OCI-LY3 (cell line): ENCODE measurements at regions not wholly inside any gene's neighbourhood (a gene's known extent, or its start where the extent isn't known, plus 50 kb on each side); places are given as distances from the start of the nearest gene placed in this dataset.

Experiments used
- H2AFZ ChIP-seq: fragments of 200-600, 300-600 bp; shearing (Covaris generic); 2 replicates; pipeline ENCODE4 v1.6.0; 2014; ENCODE audit warnings: antibody characterized with exemption, low read depth, low read length
- H3K27ac ChIP-seq: fragments of 200-600, 300-600 bp; sonication (generic); 2 replicates; pipeline ENCODE4 v1.5.1; 2014; ENCODE audit warnings: mild to moderate bottlenecking, low read length, moderate library complexity, mixed read lengths
- H3K27me3 ChIP-seq: fragments of 200-600, 300-600 bp; sonication (generic); 2 replicates; pipeline ENCODE4 v1.6.1; 2014; ENCODE audit warnings: low read depth, low read length, mixed read lengths
- H3K36me3 ChIP-seq: fragments of 200-600, 300-600 bp; sonication (generic); replicated peaks from 2 replicates; pipeline ENCODE3; 2014; ENCODE audit warnings: low read depth, low read length, mixed read lengths
- H3K4me1 ChIP-seq: fragments of 300-600, 200-600 bp; sonication (generic); 2 replicates; pipeline ENCODE4 v1.6.1; 2014; ENCODE audit warnings: low read length, mixed read lengths
- H3K4me2 ChIP-seq: fragments of 200-600, 300-600 bp; sonication (generic); 2 replicates; pipeline ENCODE4 v1.6.1; 2014; ENCODE audit warnings: low read length, mixed read lengths
- H3K4me3 ChIP-seq: fragments of 300-600, 200-600 bp; sonication (generic); 2 replicates; pipeline ENCODE4 v1.5.1; 2014; ENCODE audit warnings: antibody characterized with exemption, mild to moderate bottlenecking, low read length, moderate library complexity
- H3K79me2 ChIP-seq: fragments of 300-600, 200-600 bp; shearing (Covaris generic); 2 replicates; pipeline ENCODE4 v1.6.1; 2014; ENCODE audit warnings: mild to moderate bottlenecking, low read length, mixed read lengths
- H3K9ac ChIP-seq: fragments of 300-600, 200-600 bp; shearing (Covaris generic); 2 replicates; pipeline ENCODE4 v1.6.0; 2014; ENCODE audit warnings: mild to moderate bottlenecking, low read length, moderate library complexity
- H3K9me3 ChIP-seq: fragments of 200-600, 300-600 bp; shearing (Covaris generic); 2 replicates; pipeline ENCODE4 v1.6.1; 2014; ENCODE audit warnings: low read length, mixed read lengths; ENCODE audit not compliant: insufficient read depth
- H4K20me1 ChIP-seq: fragments of 200-600, 300-600 bp; sonication (generic); 2 replicates; pipeline ENCODE4 v1.6.1; 2016; ENCODE audit warnings: low read length, mixed read lengths; ENCODE audit not compliant: insufficient read depth
- EZH2phosphoT487 ChIP-seq: fragments of 200-600 bp; shearing (Covaris generic); IDR thresholded peaks from 2 replicates; pipeline ENCODE4 v1.6.1; 2018; ENCODE audit warnings: antibody characterized with exemption, mixed run types, low read depth
- TF ChIP-seq, protein P1 (sequence below): fragments of 200-600, 300-600 bp; sonication (generic); IDR thresholded peaks from 2 replicates; pipeline ENCODE4 v1.5.1; 2014; ENCODE audit warnings: antibody characterized with exemption, low read length, low read depth

DNA sequence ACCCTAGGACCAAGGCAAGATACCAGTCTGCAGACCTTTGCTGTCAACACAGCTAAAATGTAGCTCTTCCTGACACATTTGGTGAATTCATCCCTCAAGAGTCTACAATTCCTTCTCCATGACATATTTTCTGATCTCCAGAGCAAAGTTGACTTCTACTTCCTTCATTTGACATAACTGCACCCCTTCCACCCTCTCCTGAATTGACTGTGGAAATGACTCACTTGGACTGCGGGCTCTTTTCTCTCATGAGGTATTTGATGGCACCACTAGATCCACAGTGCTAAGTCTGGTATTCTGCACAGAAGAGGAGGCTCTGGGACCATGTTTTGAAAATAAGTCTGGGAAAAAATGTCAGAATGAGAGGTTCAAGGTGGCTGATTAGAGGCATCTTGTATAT is 338.4 kb upstream of the TRPC7 start:
- H3K9me3 ChIP-seq, result no peaks in the 10 kb centered on the region
- no peak overlapping the region for H3K27ac ChIP-seq
- no peaks in the 10 kb centered on the region for H3K79me2 ChIP-seq
- no peaks in the 10 kb centered on the region for H3K27me3 ChIP-seq
- no peaks in the 10 kb centered on the region for H4K20me1 ChIP-seq
- H3K4me3 ChIP-seq, result no peak overlapping the region
- TF ChIP-seq EZH2phosphoT487, result no peak
- TF ChIP-seq, protein P1, sequence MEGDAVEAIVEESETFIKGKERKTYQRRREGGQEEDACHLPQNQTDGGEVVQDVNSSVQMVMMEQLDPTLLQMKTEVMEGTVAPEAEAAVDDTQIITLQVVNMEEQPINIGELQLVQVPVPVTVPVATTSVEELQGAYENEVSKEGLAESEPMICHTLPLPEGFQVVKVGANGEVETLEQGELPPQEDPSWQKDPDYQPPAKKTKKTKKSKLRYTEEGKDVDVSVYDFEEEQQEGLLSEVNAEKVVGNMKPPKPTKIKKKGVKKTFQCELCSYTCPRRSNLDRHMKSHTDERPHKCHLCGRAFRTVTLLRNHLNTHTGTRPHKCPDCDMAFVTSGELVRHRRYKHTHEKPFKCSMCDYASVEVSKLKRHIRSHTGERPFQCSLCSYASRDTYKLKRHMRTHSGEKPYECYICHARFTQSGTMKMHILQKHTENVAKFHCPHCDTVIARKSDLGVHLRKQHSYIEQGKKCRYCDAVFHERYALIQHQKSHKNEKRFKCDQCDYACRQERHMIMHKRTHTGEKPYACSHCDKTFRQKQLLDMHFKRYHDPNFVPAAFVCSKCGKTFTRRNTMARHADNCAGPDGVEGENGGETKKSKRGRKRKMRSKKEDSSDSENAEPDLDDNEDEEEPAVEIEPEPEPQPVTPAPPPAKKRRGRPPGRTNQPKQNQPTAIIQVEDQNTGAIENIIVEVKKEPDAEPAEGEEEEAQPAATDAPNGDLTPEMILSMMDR, result no peak
- no peaks in the 10 kb centered on the region for H3K4me1 ChIP-seq
- no peak overlapping the region for H2AFZ ChIP-seq
- no peaks in the 10 kb centered on the region for H3K36me3 ChIP-seq
- no peak overlapping the region for H3K4me2 ChIP-seq
- H3K9ac ChIP-seq, result no peak overlapping the region

DNA sequence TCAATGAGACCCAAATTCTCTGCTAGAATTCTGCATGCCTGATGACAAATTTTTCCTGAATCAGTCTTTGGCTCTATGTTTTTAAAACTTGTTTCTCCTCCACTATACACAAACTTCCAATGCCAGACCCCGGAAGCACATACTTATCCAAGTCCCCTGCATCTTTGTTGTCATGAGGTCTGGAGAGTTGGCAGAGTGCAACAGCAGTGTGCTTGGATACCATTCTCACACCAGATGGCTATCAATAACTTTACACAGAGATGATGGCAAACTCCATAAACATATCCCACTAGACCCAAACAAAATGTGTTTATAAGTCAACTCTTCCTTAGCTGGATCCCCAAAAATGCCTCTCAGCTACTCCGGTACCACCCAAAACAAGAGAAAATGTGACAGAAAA is 337.7 kb upstream of the TRPC7 start:
- H3K9me3 ChIP-seq, result no peaks in the 10 kb centered on the region
- H3K27me3 ChIP-seq, result no peaks in the 10 kb centered on the region
- no peaks in the 10 kb centered on the region for H3K4me1 ChIP-seq
- H3K9ac ChIP-seq, result no peak overlapping the region
- H3K79me2 ChIP-seq, result no peaks in the 10 kb centered on the region
- H3K4me3 ChIP-seq, result no peak overlapping the region
- no peaks in the 10 kb centered on the region for H4K20me1 ChIP-seq
- H3K36me3 ChIP-seq, result no peaks in the 10 kb centered on the region
- no peak overlapping the region for H2AFZ ChIP-seq
- no peak overlapping the region for H3K27ac ChIP-seq
- TF ChIP-seq, protein P1, result no peak
- TF ChIP-seq EZH2phosphoT487, result no peak
- H3K4me2 ChIP-seq, result no peak overlapping the region

DNA sequence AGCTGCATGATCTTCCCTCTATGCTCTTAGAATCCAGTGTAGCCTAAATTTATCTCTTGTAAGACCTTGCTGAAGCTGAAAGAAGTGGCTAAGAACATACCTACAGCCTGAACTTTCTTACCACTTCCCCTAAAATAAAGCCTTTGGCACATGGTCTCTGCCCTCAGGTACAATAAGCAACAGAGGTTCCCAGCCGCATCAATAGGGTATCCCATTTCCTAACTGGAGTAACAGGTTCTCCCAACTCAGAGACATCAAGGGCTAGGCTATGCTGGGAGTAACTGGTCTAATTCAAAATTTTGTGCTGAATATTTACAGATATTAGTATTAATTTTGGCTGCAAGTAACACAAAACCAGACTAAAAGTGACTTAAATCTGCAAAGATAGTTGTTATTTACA is 335.8 kb upstream of the TRPC7 start:
- no peak overlapping the region for H2AFZ ChIP-seq
- no peaks in the 10 kb centered on the region for H4K20me1 ChIP-seq
- no peaks in the 10 kb centered on the region for H3K4me1 ChIP-seq
- no peak overlapping the region for H3K4me3 ChIP-seq
- no peaks in the 10 kb centered on the region for H3K79me2 ChIP-seq
- no peaks in the 10 kb centered on the region for H3K36me3 ChIP-seq
- H3K9ac ChIP-seq, result no peak overlapping the region
- H3K27ac ChIP-seq, result no peak overlapping the region
- H3K27me3 ChIP-seq, result no peaks in the 10 kb centered on the region
- no peaks in the 10 kb centered on the region for H3K9me3 ChIP-seq
- H3K4me2 ChIP-seq, result no peak overlapping the region
- TF ChIP-seq, protein P1, result no peak
- no peak for TF ChIP-seq EZH2phosphoT487

DNA sequence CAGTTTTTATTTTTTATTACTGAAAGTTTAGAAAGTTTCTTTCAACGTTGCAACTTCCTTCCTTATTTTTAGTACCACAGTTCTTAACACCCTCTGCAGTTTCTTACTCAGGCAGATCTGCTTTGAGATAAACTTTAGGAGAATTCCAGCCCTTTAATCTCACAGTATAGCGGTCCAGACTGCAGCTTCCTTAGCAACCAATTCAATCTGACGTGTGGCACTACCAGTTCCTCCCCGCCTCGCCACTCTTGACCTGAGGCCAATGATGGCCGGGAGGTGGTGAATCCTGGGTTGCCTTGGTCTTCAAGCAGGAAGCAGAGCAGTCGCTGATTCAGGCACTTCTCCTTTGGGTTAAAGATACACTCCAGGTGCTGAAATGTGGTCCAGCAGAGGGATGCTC is 334.3 kb upstream of the TRPC7 start:
- Histone ChIP-seq H4K20me1 (no peaks in the 10 kb centered on the region), H3K27me3 (no peaks in the 10 kb centered on the region), H3K27ac (no peak overlapping the region), H3K79me2 (no peaks in the 10 kb centered on the region), H3K4me1 (no peaks in the 10 kb centered on the region), H3K4me3 (no peak overlapping the region), H3K9ac (no peak overlapping the region), H2AFZ (no peak overlapping the region), H3K4me2 (no peak overlapping the region), H3K36me3 (no peaks in the 10 kb centered on the region), H3K9me3 (no peaks in the 10 kb centered on the region)
- no peak for TF ChIP-seq EZH2phosphoT487
- TF ChIP-seq, protein P1, result no peak
